SK-N-SH treated with all-trans-retinoic acid at 6 μM for 48 hours (cell line): ENCODE measurements at regions not wholly inside any gene's neighbourhood (a gene's known extent, or its start where the extent isn't known, plus 50 kb on each side); places are given as distances from the start of the nearest gene placed in this dataset.

ENCODE experiments used
- CSDC2 ChIP-seq: fragments of 250-450 bp; sonication (Bioruptor Pico); IDR thresholded peaks from 2 replicates; pipeline ENCODE4 v1.5.0; 2020; ENCODE audit warnings: mild to moderate bottlenecking, moderate library complexity
- ISL1 ChIP-seq: fragments of 250-450 bp; sonication (Bioruptor Pico); IDR thresholded peaks from 2 replicates; pipeline ENCODE4 v2.1.2; 2022; ENCODE audit warnings: mild to moderate bottlenecking, moderate library complexity
- ZFP3 ChIP-seq: fragments of 250-450 bp; sonication (Bioruptor Pico); IDR thresholded peaks from 2 replicates; pipeline ENCODE4 v1.5.0; 2020; ENCODE audit warnings: mild to moderate bottlenecking, moderate library complexity
- ZFP30 ChIP-seq: fragments of 450-650 bp; formaldehyde crosslinking; IDR thresholded peaks from 2 replicates; pipeline ENCODE4 v1.5.0; 2022; ENCODE audit warnings: mild to moderate bottlenecking, moderate library complexity
- ZNF8 ChIP-seq: fragments of 450-650 bp; formaldehyde crosslinking; IDR thresholded peaks from 2 replicates; pipeline ENCODE4 v1.5.0; 2020; ENCODE audit warnings: mild to moderate bottlenecking, moderate library complexity
- TF ChIP-seq, protein P1 (sequence below): fragments of 250-450 bp; sonication (Bioruptor Pico); IDR thresholded peaks from 2 replicates; pipeline ENCODE4 v1.8.0; 2020; ENCODE audit warnings: mild to moderate bottlenecking, moderate library complexity, borderline replicate concordance
- TF ChIP-seq, protein P2 (sequence below): fragments of 250-450 bp; sonication (Bioruptor Pico); IDR thresholded peaks from 2 replicates; pipeline ENCODE4 v1.8.0; 2021; ENCODE audit warnings: low read depth, mild to moderate bottlenecking, moderate library complexity, borderline replicate concordance

DNA sequence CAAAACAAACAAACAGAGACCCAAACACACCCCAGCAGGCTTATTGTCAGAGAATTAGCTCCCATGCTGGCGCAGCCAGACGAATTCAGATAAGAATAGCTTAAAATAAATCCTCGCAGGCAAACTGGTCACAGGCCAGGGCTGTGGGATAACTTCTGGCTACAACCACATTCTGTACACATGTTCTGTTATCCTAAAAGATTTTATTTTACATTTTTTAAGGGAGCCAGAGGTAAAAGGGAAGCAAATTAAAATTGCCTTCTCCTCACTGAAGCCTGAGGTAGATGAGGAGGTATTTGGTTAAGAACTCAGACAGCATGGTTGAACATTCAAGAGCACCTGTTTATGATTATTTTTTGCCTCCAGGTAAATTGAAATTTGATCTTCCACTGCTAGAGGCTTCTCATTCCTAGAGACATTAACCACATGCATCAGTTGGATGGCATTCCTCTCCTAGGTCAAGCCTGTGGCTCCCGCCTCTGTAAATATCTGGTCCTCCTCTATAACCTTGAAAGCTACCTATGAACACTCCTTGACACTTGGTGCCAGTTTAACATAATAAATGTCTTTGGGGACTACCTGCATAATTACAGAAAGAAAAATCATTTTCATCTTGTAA lies 190.3 kb downstream of the SATB1 start:
- TF ChIP-seq CSDC2 (CRISPR knock-in tag) = no peak
- no peak for TF ChIP-seq ISL1
- TF ChIP-seq ZFP30 = no peak
- TF ChIP-seq, protein P1, sequence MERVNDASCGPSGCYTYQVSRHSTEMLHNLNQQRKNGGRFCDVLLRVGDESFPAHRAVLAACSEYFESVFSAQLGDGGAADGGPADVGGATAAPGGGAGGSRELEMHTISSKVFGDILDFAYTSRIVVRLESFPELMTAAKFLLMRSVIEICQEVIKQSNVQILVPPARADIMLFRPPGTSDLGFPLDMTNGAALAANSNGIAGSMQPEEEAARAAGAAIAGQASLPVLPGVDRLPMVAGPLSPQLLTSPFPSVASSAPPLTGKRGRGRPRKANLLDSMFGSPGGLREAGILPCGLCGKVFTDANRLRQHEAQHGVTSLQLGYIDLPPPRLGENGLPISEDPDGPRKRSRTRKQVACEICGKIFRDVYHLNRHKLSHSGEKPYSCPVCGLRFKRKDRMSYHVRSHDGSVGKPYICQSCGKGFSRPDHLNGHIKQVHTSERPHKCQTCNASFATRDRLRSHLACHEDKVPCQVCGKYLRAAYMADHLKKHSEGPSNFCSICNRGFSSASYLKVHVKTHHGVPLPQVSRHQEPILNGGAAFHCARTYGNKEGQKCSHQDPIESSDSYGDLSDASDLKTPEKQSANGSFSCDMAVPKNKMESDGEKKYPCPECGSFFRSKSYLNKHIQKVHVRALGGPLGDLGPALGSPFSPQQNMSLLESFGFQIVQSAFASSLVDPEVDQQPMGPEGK (CRISPR knock-in tag) = no peak
- TF ChIP-seq, protein P2, sequence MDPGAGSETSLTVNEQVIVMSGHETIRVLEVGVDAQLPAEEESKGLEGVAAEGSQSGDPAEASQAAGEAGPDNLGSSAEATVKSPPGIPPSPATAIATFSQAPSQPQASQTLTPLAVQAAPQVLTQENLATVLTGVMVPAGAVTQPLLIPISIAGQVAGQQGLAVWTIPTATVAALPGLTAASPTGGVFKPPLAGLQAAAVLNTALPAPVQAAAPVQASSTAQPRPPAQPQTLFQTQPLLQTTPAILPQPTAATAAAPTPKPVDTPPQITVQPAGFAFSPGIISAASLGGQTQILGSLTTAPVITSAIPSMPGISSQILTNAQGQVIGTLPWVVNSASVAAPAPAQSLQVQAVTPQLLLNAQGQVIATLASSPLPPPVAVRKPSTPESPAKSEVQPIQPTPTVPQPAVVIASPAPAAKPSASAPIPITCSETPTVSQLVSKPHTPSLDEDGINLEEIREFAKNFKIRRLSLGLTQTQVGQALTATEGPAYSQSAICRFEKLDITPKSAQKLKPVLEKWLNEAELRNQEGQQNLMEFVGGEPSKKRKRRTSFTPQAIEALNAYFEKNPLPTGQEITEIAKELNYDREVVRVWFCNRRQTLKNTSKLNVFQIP (CRISPR knock-in tag) = no peak
- TF ChIP-seq ZNF8 (CRISPR knock-in tag) = no peak
- TF ChIP-seq ZFP3 = no peak
